Psoas muscle (tissue), 7 donors: ENCODE measurements at regions not wholly inside any gene's neighbourhood (a gene's known extent, or its start where the extent isn't known, plus 50 kb on each side); places are given as distances from the start of the nearest gene placed in this dataset.

Experiments used
- ATAC-seq, 4 donors: fragments of 200-7000 bp; cut with Tn5 transposase; one replicate each; pipeline ENCODE4 v1.9.1; 2020; ENCODE audit warnings: moderate library complexity in 3 of 4, mild to moderate bottlenecking in 2 of 4
- DNase-seq, 2 donors: peaks; one replicate each; pipeline ENCODE4 v3.0.0-alpha.2; 2020
- H3K27ac ChIP-seq: fragments of 200-600 bp; one replicate; pipeline ENCODE4 v1.8.0; 2022
- H3K27me3 ChIP-seq, 3 donors: fragments of 200-600 bp in 1 of 3; one replicate each; pipeline versions ENCODE4 v1.6.1 to v1.8.0; 2013 to 2022; ENCODE audit warnings: low read length in 2 of 3, mild to moderate bottlenecking in 2 of 3, moderate library complexity in 1 of 3; ENCODE audit not compliant: insufficient read depth in 3 of 3
- H3K36me3 ChIP-seq, 2 donors: fragments of 200-600 bp in 1 of 2; one replicate each; pipeline versions ENCODE4 v1.6.1 to v1.8.0; 2013 to 2022; ENCODE audit warnings: low read depth in 1 of 2, mild to moderate bottlenecking in 1 of 2, moderate library complexity in 1 of 2; ENCODE audit not compliant: insufficient read depth in 1 of 2
- H3K4me1 ChIP-seq: fragments of 200-600 bp; one replicate; pipeline ENCODE4 v1.8.0; 2022
- H3K4me3 ChIP-seq: fragments of 200-600 bp; one replicate; pipeline ENCODE4 v1.8.0; 2022; ENCODE audit warnings: mild to moderate bottlenecking
- H3K9me3 ChIP-seq: fragments of 200-600 bp; one replicate; pipeline ENCODE4 v1.8.0; 2022
- WGBS, 3 donors: extraction: QIAGEN DNeasy Blood & Tissue Kit; methylation state at CpG; one replicate each; pipeline versions ENCODE4 v1.1.6 to v1.1.7; 2013; 5-methylcytosine and 5-hydroxymethylcytosine counted together
- intact Hi-C, 2 donors: fragments of 100-400 bp; cut with DNase I; formaldehyde crosslinking; loops; one replicate each; pipeline versions ENCODE4 v1.11.0 to v1.14.2; 2022
- TF ChIP-seq, protein P1 (sequence below): fragments of 200-600 bp; IDR thresholded peaks from one replicate; pipeline ENCODE4 v1.8.0; 2022; ENCODE audit warnings: antibody characterized with exemption
- donor health status: healthy with polysubstance abuse.
- donor health status: DM: no; HTN: no; CAD: no; lungs with moderate emphysema.
- donor health status: Bipolar disorder and iron deficiency.
- donor health status: healthy.
- donor health status: DM: yes; HTN: yes; CAD: no.
- donor health status: DM: no; HTN: no; CAD: no.
- donor health status: DM: yes; HTN: yes; CAD: no.

DNA sequence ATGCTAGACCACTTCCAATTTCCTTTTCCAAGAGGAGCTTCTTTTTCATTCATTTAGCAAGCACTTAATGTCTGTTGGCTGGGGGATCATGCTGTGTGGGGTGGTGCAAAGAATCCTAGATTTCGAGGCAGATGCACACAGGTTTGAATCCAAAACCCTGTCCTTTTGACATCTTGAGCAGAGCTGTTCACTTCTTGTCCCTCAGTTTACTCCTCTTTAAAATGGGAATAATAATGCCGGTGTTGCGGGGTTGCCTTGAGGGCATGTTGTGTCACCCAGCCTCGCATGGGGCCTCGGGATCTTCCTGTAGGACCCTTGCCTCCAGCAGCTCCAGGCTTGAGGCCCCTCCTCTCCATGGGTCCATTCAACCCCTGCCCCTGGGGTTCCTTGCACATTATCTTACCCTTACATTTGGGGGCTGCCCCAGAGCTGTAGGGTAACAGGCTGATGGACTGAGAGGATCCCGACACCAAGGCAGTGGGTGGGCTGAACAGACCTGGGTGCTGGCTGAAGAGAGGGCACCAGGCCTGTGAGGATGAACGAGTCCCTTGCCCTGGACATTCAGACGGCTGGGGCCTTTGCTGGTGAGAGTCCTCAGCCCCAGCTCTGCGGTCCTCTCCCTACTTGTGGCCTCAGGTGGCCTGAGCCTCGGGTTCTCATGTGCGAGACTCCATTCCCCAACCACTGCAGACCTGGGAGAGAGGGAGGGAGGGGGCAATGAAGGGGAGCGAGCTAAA lies 145.8 kb downstream of the BARX1 start:
- no peak for DNase-seq
- Histone ChIP-seq H3K4me3 (no peak overlapping the region), H3K36me3 (no peaks in the 10 kb centered on the region), H3K27me3 (peaks cover 0 to 30% (median 14%) of the 10 kb centered on the region in 3 donors), H3K27ac (no peak overlapping the region), H3K9me3 (peaks cover 5% of the 10 kb centered on the region), H3K4me1 (no peaks in the 10 kb centered on the region)
- intact Hi-C loops, result no loop called here
- WGBS, 3 donors, result 83 to 88% (median 84%) methylated on average over 12 of the region's 12 CpGs
- TF ChIP-seq, protein P1, sequence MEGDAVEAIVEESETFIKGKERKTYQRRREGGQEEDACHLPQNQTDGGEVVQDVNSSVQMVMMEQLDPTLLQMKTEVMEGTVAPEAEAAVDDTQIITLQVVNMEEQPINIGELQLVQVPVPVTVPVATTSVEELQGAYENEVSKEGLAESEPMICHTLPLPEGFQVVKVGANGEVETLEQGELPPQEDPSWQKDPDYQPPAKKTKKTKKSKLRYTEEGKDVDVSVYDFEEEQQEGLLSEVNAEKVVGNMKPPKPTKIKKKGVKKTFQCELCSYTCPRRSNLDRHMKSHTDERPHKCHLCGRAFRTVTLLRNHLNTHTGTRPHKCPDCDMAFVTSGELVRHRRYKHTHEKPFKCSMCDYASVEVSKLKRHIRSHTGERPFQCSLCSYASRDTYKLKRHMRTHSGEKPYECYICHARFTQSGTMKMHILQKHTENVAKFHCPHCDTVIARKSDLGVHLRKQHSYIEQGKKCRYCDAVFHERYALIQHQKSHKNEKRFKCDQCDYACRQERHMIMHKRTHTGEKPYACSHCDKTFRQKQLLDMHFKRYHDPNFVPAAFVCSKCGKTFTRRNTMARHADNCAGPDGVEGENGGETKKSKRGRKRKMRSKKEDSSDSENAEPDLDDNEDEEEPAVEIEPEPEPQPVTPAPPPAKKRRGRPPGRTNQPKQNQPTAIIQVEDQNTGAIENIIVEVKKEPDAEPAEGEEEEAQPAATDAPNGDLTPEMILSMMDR, result no peak
- no peak for ATAC-seq

DNA sequence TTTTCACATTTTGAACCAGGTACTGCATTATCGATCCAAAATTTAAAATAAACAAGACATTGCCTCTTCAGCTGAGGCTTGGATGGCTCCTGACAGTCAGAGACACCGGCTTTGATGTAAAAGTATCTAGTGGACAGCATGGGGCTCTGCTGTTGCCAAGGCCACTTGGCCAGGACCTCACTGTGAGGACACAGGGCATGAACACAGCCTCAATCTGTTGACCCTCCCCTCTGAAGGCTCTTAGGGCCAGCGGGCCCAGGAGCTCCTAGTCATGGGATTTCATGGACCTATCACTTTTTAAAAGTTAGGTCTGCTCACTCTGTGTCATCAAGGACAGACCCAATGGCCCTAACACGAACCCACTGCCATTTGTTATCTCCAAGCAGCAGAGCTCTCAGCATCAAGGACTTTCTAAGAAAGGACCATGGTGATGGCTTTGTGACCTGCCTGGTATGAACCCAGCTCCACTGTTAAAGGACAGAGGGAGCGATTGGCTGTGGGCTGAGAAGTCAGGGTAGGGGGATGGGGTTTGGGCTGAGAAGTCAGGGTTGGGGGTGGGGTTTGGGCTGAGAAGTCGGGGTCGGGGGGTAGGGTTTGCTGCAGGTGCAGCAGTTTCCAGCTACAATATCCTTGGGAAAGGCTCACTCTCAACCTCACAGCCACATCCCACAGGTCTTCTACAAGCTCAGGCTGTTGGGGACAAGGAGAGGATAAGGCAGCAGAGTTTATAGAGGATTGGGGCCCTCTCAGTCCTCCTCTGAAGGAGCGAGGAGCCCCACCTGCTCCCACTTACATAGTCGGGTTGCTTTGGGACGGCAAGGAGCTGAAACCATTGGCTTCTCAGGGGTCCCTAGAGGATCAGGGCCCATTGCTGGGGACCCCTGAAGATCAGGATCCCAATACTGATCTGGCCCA lies 146.8 kb downstream of the BARX1 start:
- no peak for DNase-seq
- H3K27me3 ChIP-seq, result peaks cover 0 to 22% (median 10%) of the 10 kb centered on the region in 3 donors
- H3K36me3 ChIP-seq, result no peaks in the 10 kb centered on the region
- no peak for ATAC-seq
- intact Hi-C loops, result no loop called here
- H3K9me3 ChIP-seq, result peaks cover 5% of the 10 kb centered on the region
- 71 to 75% (median 74%) methylated on average over 10 of the region's 10 CpGs for WGBS, 3 donors
- H3K4me3 ChIP-seq, result no peak overlapping the region
- TF ChIP-seq, protein P1, result no peak
- no peak overlapping the region for H3K27ac ChIP-seq
- H3K4me1 ChIP-seq, result no peaks in the 10 kb centered on the region

DNA sequence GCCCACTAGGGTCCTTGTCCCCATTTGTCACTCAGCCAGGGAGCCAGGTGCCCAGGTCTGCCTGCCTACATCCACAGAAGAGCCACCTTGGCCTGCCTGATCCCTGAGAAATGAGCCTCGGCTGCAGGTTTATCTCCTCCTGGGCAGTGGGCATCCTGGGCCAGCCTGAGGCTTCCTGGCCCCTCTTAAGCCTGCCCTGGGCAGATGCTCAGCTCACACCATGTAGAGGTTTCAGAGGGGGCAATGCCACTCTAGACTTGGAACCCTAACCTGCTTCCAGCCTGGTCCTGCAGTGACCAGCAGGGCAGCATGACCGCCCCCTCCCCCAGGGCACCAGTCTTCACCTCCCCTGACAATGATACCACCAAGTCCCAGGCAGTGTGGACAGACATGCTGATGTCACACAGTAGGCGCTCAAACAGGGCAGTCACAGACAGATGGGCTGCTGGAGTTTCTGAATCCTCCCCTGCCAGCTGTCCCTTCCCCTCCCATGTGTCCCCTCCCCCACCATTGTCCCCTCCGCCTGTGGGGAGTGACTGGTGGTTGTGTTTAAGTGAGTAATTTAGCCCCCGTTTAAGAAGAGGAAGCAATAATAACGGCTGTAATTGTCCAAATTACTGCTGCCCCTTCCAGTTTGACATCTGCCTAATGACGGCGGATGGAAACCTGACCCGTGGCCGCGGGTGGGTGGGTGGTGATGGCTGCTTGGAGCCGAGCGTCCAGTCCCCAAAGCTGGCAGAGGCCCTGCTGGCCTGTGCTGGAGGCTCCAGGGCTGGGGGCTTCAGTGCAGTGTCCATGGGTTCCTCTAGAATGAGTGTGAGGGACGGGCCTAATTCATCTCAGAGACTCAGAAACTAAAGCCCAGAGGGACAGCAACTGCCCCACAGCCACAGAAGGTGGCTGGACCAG lies 147.7 kb downstream of the BARX1 start:
- Histone ChIP-seq H3K9me3 (peaks cover 5% of the 10 kb centered on the region), H3K27ac (no peak overlapping the region), H3K4me1 (no peaks in the 10 kb centered on the region), H3K4me3 (no peak overlapping the region), H3K36me3 (no peaks in the 10 kb centered on the region), H3K27me3 (peaks cover 0 to 26% (median 9%) of the 10 kb centered on the region in 3 donors)
- 33 to 41% (median 37%) methylated on average over 14 of the region's 14 CpGs for WGBS, 3 donors
- DNase-seq (no peak), ATAC-seq (no peak)
- TF ChIP-seq, protein P1, result no peak
- intact Hi-C loops, result no loop called here

DNA sequence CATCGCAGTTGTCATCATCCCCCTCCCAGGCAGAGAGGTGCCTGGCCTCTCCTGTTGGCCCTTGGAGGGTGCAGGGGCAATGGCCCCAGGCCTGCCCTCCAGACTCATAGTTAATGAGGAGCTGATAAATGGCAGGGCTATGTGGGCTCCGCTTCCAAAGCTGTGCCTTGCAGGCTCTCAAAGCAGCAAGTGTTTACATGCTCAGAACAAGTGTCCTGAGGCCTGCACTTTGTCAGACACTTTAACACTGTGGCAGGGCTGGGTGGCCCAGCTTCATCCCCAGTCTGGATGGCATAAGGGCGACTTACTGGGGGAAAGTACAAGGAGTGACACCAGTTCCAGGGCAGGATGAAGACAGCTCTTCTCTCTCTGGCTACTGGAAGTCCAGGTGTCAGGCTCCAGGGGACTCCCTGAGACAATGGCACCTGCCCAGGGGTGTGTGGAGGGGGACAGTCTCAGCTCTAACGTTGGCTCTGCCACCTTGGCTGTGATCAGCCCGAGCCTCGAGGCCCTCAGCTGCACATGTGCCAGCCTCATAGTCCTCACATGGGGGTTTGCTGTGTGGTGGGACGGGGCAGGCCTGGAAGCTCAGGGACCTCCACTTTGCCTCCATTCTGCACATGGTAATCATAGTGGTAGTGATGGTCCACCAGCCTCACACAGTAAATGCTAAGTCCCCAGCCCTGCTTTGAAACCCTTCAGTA lies 153.4 kb downstream of the BARX1 start:
- TF ChIP-seq, protein P1, result no peak
- WGBS, 3 donors, result 70 to 74% (median 74%) methylated on average over 7 of the region's 7 CpGs

More for the DNA sequence above, 153.4 kb downstream of the BARX1 start:
- ATAC-seq (no peak), DNase-seq (no peak)
- Histone ChIP-seq H3K9me3 (peaks cover 5% of the 10 kb centered on the region), H3K36me3 (no peaks in the 10 kb centered on the region), H3K4me1 (no peaks in the 10 kb centered on the region), H3K27ac (no peak overlapping the region), H3K27me3 (peaks cover 0 to 9% (median 4%) of the 10 kb centered on the region in 3 donors), H3K4me3 (no peak overlapping the region)
- intact Hi-C loops, result no loop called here
